GM19238 (cell line): ENCODE measurements at regions not wholly inside any gene's neighbourhood (a gene's known extent, or its start where the extent isn't known, plus 50 kb on each side); places are given as distances from the start of the nearest gene placed in this dataset.
"Not testable (repeated sequence)": the region's sequence is repeated elsewhere in the genome, so short reads cannot be mapped to it uniquely, and the experiment has no call there.

Source experiments
- DNase-seq: peaks from one replicate; pipeline ENCODE4 v3.0.0; 2011; ENCODE audit warnings: low spot score; ENCODE audit not compliant: insufficient read length

GRCh38 chr3:6490487-6491327, 370.2 kb upstream of the GRM7 start:
- DNase-seq: not testable (repeated sequence)

- DNase-seq: no peak
These were observed 369.1 kb upstream of the GRM7 start for GRCh38 chr3:6491768-6492167.

- no peak for DNase-seq
These were observed 368.6 kb upstream of the GRM7 start for GRCh38 chr3:6492306-6492705.

GRCh38 chr3:6498944-6499343, 362.0 kb upstream of the GRM7 start:
- DNase-seq: not testable (repeated sequence)

DNA sequence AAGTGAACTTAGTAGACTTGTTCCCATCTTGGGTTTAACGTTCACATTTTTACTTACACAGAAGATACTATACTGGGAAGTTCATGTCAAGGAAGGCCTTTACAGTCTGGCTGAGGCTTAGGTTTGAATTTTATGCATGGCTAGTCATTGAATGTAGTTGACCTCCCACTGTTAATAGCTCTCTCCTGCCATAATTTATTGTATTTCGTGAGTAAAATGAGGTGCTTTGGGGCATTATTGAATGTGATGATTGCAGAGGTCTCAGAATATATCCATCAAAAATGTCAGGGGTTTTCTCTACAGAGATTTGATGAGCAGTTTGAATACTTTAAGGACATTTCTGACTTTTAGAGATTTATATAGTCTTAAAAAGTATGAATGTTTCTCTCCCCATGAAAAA, 356.6 kb upstream of the GRM7 start:
- no peak for DNase-seq

DNA sequence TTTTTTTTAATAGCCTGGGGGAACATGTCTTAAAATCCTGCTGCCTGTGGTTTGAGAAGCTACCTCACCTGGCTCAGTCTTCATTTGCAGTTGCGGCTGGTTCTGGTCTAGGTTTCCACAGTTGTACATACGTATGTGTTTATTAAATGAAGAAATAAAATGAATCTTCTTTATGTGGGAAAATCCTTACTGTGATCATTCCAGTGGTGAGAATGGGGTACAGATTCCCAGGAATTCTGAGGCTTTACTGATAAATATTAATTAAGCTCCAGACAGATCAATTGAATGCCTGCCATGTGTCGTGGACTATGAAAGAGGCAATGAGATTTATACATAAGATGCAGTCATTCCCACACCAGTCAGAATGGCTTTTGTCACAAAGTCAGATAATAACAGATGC, 356.1 kb upstream of the GRM7 start:
- no peak for DNase-seq

GRCh38 chr3:6508410-6508759, 352.5 kb upstream of the GRM7 start:
- no peak for DNase-seq

GRCh38 chr3:6509576-6509975, 351.3 kb upstream of the GRM7 start:
- no peak for DNase-seq

- no peak for DNase-seq
These were observed 350.2 kb upstream of the GRM7 start for GRCh38 chr3:6510713-6511112.

DNA sequence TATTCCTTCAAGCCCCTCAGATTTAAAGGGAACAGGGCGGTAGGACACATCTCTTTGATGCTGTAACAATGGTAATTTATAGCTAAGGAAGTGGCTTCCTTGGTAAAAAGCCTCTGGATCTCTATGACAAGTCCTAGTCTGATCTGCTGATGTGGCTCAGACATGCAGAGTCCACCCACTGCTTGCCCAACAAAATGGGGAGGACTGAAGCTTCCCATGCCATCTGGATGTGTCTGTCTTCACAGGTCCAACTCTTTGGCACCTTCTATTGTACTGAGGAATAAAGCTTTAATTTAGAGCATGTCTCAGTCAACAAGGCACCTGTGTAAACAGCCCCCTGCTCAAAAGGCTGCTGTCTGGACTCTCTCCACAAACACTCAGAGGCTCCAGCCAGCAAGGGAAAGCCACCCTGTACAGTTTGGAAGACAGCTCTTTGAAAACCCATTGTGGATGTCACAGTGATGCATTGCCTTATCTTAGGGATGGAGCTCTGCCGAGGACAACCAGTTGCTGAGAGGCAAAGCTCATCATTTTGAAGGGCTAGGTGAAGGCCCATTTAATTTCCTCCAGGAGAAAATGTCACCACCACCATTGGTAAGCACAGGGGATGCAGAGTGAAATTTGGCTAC, 348.6 kb upstream of the GRM7 start:
- DNase-seq: no peak

GRCh38 chr3:6516143-6516542, 344.8 kb upstream of the GRM7 start:
- DNase-seq: no peak

GRCh38 chr3:6516694-6517093, 344.2 kb upstream of the GRM7 start:
- DNase-seq: no peak

- no peak for DNase-seq
These were observed 342.1 kb upstream of the GRM7 start for GRCh38 chr3:6518709-6519345.

DNA sequence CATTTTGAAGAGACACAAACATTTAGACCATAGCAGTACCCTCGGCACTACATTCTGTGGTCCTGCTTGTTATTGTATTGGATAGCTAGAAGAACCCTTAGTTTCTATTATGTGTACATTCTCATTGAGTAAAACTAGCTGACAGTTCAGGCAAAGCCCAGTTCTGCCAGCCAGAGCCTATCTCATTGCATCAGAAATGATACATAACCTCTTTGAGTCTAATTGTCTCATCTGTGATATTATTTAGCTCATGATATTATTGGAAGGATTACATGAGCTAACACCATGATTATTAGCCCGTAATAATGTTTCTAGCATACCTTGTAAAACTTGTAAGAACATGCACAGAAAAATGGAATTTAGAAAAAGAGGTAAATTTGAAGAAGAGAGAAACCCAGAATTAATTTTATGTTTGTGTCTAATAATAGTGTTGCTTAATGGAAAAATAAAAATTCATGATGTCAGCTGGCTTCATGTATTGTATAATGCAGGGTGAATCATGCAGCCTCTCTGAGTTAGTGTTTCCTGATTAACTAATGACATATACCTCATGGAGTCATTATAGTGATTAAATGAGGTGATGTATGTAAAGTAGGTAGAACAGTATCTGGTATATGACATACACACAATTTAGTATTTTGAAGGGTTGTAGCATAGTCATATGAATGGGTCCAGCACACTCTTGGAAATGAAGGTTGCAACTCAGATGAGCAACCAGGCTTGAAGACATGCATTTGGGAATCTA, 339.4 kb upstream of the GRM7 start:
- DNase-seq: no peak

DNA sequence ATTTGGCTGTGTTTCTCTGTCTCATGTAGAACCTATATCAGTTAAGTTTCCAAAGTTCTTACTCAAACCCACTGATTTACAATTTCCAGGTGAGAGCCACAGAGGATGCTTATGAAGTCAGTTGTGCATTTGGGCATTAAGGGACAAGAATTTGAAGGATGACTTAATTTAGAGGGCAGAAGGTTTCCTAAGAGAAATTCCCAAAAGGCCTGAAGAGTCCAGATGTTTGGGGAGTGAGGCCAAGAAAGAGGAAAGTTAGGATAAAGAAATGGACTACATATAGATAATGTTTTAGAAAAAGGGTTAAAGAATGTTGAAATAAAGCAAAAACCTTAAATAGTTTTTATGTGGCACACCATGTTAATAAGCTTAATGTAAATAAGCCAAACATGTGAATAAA, 338.7 kb upstream of the GRM7 start:
- no peak for DNase-seq

DNA sequence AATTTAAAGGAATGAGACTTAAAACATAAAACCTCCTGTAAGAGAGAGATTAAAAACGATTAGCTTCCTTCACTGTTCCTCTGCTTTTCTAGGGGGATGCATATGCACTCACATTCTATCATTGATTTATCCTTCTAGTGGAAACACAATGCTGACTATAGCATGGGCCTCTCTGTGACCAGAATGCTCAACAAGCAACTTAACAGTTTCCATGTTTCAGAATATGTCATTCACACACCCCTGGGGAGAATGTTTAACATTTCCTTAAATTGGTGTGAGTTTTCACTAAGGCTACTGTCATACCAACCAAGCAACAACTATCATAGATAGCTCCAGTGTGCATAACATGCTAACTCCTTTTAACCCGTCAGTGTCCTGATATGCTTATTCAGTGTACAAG, 337.9 kb upstream of the GRM7 start:
- DNase-seq: no peak

DNA sequence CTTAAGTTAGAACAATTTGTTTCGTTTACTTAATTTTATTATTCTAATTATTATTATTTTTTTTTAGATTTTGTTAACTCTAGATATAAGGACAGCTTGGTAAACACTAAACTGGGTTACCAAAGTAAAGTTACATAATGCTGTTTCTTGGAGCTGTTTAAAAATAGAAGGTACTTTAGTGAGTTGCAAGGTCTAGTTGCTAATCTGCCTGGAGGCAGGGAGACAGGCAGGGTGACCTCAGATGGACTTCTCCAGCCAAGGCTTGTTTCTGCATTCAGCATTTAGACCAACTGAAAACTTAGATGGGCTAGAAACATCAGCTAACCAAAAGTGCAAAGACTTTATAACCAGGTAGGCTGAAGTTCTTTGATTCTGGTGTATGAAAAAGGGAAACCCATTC, 336.4 kb upstream of the GRM7 start:
- DNase-seq: no peak

DNA sequence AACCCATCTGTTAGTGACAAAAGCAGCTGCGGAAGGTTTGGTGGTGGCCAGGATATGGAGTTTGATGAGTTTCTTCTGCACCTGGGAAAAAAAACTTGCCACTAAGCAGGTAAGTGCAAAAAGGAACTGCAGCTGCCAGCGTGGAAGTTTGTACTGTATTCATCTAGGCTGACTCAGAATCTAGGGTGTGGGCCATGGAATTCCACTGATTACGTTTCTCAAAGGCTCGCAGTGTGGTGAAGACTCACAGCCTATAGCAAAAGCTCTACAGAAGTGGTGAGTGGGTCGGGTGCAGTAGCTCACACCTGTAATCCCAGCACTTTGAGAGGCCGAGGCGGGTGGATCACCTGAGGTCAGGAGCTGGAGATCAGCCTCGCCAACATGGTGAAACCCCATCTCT, 334.6 kb upstream of the GRM7 start:
- DNase-seq: no peak

DNA sequence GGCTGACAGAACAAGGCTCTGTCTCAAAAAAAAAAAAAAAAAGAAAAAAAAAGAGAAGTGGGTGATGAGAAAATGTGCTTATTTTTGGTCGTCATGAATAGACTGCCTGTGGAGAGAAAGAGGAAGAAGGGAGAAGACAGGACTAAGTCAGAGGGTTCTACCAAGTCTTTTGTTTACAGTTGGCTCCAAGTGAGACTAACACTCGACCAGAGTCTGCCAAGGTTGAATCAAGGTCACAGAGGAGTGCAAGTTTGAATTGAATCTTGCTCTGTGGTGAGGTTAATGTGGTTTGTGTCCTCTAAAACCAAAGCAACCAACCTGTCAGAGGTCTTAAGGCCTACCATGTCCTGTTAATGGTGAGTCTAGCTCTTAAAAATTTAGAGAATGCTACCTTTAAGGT, 334.1 kb upstream of the GRM7 start:
- DNase-seq: no peak

- DNase-seq: no peak
These were observed 332.0 kb upstream of the GRM7 start for GRCh38 chr3:6528951-6529350.

GRCh38 chr3:6531153-6531552, 329.8 kb upstream of the GRM7 start:
- DNase-seq: no peak

- DNase-seq: no peak
These were observed 328.8 kb upstream of the GRM7 start for GRCh38 chr3:6532101-6532500.
